ENCODE measurements at regions not wholly inside any gene's neighbourhood (a gene's known extent, or its start where the extent isn't known, plus 50 kb on each side); places are given as distances from the start of the nearest gene placed in this dataset.

GRCh38 chr10:10222304-10222841 lies 795.3 kb upstream of the CELF2 start:
- Histone ChIP-seq H3K4me1 (ENCODE audit: control insufficient read depth in 5 of 5, insufficient read depth in 5 of 5, low read length in 5 of 5) (no peaks in the 10 kb centered on the region), H3K36me3 (ENCODE audit: control insufficient read depth in 5 of 5, insufficient read depth in 5 of 5, low read length in 5 of 5) (no peaks in the 10 kb centered on the region), H3K9me3 (ENCODE audit: control insufficient read depth in 5 of 5, low read length in 5 of 5) (no peaks in the 10 kb centered on the region), H3K4me3 (ENCODE audit: low read depth in 1 of 5, low read length in 5 of 5) (no peak overlapping the region), H3K27me3 (ENCODE audit: control insufficient read depth in 5 of 5, insufficient read depth in 4 of 5, low read length in 5 of 5) (no peaks in the 10 kb centered on the region), H3K27ac (ENCODE audit: low read depth, low read length) (no peak overlapping the region), H3K9ac (ENCODE audit: low read length in 5 of 5) (no peak overlapping the region)

GRCh38 chr10:10223131-10223530 lies 794.5 kb upstream of the CELF2 start:
- H3K9ac ChIP-seq (ENCODE audit: low read length in 5 of 5), result no peak overlapping the region
- H3K36me3 ChIP-seq (ENCODE audit: control insufficient read depth in 5 of 5, insufficient read depth in 5 of 5, low read length in 5 of 5), result no peaks in the 10 kb centered on the region
- no peak overlapping the region for H3K4me3 ChIP-seq (ENCODE audit: low read depth in 1 of 5, low read length in 5 of 5)
- H3K9me3 ChIP-seq (ENCODE audit: control insufficient read depth in 5 of 5, low read length in 5 of 5), result no peaks in the 10 kb centered on the region
- no peaks in the 10 kb centered on the region for H3K4me1 ChIP-seq (ENCODE audit: control insufficient read depth in 5 of 5, insufficient read depth in 5 of 5, low read length in 5 of 5)
- H3K27me3 ChIP-seq (ENCODE audit: control insufficient read depth in 5 of 5, insufficient read depth in 4 of 5, low read length in 5 of 5), result no peaks in the 10 kb centered on the region
- H3K27ac ChIP-seq (ENCODE audit: low read depth, low read length), result no peak overlapping the region

GRCh38 chr10:10225136-10225676 lies 792.5 kb upstream of the CELF2 start:
- no peaks in the 10 kb centered on the region for H3K36me3 ChIP-seq (ENCODE audit: control insufficient read depth in 5 of 5, insufficient read depth in 5 of 5, low read length in 5 of 5)
- H3K4me3 ChIP-seq (ENCODE audit: low read depth in 1 of 5, low read length in 5 of 5), result no peak overlapping the region
- H3K27ac ChIP-seq (ENCODE audit: low read depth, low read length), result no peak overlapping the region
- H3K9ac ChIP-seq (ENCODE audit: low read length in 5 of 5), result no peak overlapping the region
- no peaks in the 10 kb centered on the region for H3K4me1 ChIP-seq (ENCODE audit: control insufficient read depth in 5 of 5, insufficient read depth in 5 of 5, low read length in 5 of 5)
- H3K27me3 ChIP-seq (ENCODE audit: control insufficient read depth in 5 of 5, insufficient read depth in 4 of 5, low read length in 5 of 5), result no peaks in the 10 kb centered on the region
- H3K9me3 ChIP-seq (ENCODE audit: control insufficient read depth in 5 of 5, low read length in 5 of 5), result peaks cover 0 to 4% (median 3%) of the 10 kb centered on the region in 5 donors

DNA sequence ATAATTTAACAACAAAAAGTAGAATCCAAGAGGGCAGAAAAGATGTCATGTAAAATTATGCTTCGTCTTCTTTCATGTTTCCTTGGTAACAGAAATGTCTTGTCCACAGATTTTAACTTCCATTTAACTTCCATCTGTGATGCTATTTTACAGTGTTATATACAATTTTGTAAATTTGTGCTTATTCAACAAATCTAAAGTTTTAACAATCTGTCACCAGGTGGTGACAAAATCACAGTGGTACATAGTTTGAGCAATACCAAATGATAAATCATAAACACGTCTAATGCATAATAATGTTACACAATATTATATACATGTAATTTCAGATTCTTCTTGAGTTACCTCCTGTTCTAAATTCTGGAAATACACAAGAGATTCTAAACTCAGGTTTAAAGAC lies 784.4 kb upstream of the CELF2 start:
- Histone ChIP-seq H3K9ac (ENCODE audit: low read length in 5 of 5) (no peak overlapping the region), H3K4me3 (ENCODE audit: low read depth in 1 of 5, low read length in 5 of 5) (no peak overlapping the region), H3K27me3 (ENCODE audit: control insufficient read depth in 5 of 5, insufficient read depth in 4 of 5, low read length in 5 of 5) (no peaks in the 10 kb centered on the region), H3K36me3 (ENCODE audit: control insufficient read depth in 5 of 5, insufficient read depth in 5 of 5, low read length in 5 of 5) (no peaks in the 10 kb centered on the region), H3K4me1 (ENCODE audit: control insufficient read depth in 5 of 5, insufficient read depth in 5 of 5, low read length in 5 of 5) (no peaks in the 10 kb centered on the region), H3K27ac (ENCODE audit: low read depth, low read length) (no peak overlapping the region), H3K9me3 (ENCODE audit: control insufficient read depth in 5 of 5, low read length in 5 of 5) (peaks cover 0 to 4% (median 3%) of the 10 kb centered on the region in 5 donors)

GRCh38 chr10:10235003-10235402 lies 782.7 kb upstream of the CELF2 start:
- Histone ChIP-seq H3K4me1 (ENCODE audit: control insufficient read depth in 5 of 5, insufficient read depth in 5 of 5, low read length in 5 of 5) (no peaks in the 10 kb centered on the region), H3K27ac (ENCODE audit: low read depth, low read length) (no peak overlapping the region), H3K4me3 (ENCODE audit: low read depth in 1 of 5, low read length in 5 of 5) (no peak overlapping the region), H3K9ac (ENCODE audit: low read length in 5 of 5) (no peak overlapping the region), H3K36me3 (ENCODE audit: control insufficient read depth in 5 of 5, insufficient read depth in 5 of 5, low read length in 5 of 5) (no peaks in the 10 kb centered on the region), H3K27me3 (ENCODE audit: control insufficient read depth in 5 of 5, insufficient read depth in 4 of 5, low read length in 5 of 5) (no peaks in the 10 kb centered on the region), H3K9me3 (ENCODE audit: control insufficient read depth in 5 of 5, low read length in 5 of 5) (no peaks in the 10 kb centered on the region)

DNA sequence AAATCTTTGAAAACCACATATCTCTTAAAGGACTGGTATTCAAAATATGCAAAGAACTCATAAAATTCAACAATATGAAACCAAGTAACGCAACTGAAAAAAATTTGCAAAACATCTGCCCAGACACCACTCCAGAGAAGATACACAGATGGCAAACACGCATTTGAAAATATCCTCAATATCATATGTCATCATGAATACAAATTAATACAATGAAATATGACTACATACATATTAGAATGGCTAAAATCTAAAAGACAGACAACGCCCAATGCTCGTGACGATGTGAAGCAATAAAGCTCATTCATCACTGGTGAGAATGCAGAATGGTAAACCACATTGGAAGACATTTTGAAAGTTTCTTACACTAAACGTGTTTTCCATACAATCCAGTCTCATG lies 770.1 kb upstream of the CELF2 start:
- Histone ChIP-seq H3K9me3 (ENCODE audit: control insufficient read depth in 5 of 5, low read length in 5 of 5) (peaks cover 0 to 7% (median 0%) of the 10 kb centered on the region in 5 donors), H3K36me3 (ENCODE audit: control insufficient read depth in 5 of 5, insufficient read depth in 5 of 5, low read length in 5 of 5) (no peaks in the 10 kb centered on the region), H3K27me3 (ENCODE audit: control insufficient read depth in 5 of 5, insufficient read depth in 4 of 5, low read length in 5 of 5) (no peaks in the 10 kb centered on the region), H3K4me1 (ENCODE audit: control insufficient read depth in 5 of 5, insufficient read depth in 5 of 5, low read length in 5 of 5) (no peaks in the 10 kb centered on the region), H3K4me3 (ENCODE audit: low read depth in 1 of 5, low read length in 5 of 5) (no peak overlapping the region), H3K9ac (ENCODE audit: low read length in 5 of 5) (no peak overlapping the region), H3K27ac (ENCODE audit: low read depth, low read length) (no peak overlapping the region)

- Histone ChIP-seq H3K27me3 (ENCODE audit: control insufficient read depth in 5 of 5, insufficient read depth in 4 of 5, low read length in 5 of 5) (no peaks in the 10 kb centered on the region), H3K4me1 (ENCODE audit: control insufficient read depth in 5 of 5, insufficient read depth in 5 of 5, low read length in 5 of 5) (no peaks in the 10 kb centered on the region), H3K36me3 (ENCODE audit: control insufficient read depth in 5 of 5, insufficient read depth in 5 of 5, low read length in 5 of 5) (no peaks in the 10 kb centered on the region), H3K9me3 (ENCODE audit: control insufficient read depth in 5 of 5, low read length in 5 of 5) (peaks cover 3 to 18% (median 13%) of the 10 kb centered on the region in 5 donors), H3K27ac (ENCODE audit: low read depth, low read length) (no peak overlapping the region), H3K9ac (ENCODE audit: low read length in 5 of 5) (no peak overlapping the region), H3K4me3 (ENCODE audit: low read depth in 1 of 5, low read length in 5 of 5) (peak overlapping the region in 1 of 5 donors; percentile 47)
These were observed 760.8 kb upstream of the CELF2 start for GRCh38 chr10:10256860-10257259.

GRCh38 chr10:10259013-10259412 lies 758.7 kb upstream of the CELF2 start:
- Histone ChIP-seq H3K4me3 (ENCODE audit: low read depth in 1 of 5, low read length in 5 of 5) (peak overlapping the region in 1 of 5 donors; percentile 1), H3K9ac (ENCODE audit: low read length in 5 of 5) (no peak overlapping the region), H3K36me3 (ENCODE audit: control insufficient read depth in 5 of 5, insufficient read depth in 5 of 5, low read length in 5 of 5) (no peaks in the 10 kb centered on the region), H3K27me3 (ENCODE audit: control insufficient read depth in 5 of 5, insufficient read depth in 4 of 5, low read length in 5 of 5) (no peaks in the 10 kb centered on the region), H3K4me1 (ENCODE audit: control insufficient read depth in 5 of 5, insufficient read depth in 5 of 5, low read length in 5 of 5) (no peaks in the 10 kb centered on the region), H3K9me3 (ENCODE audit: control insufficient read depth in 5 of 5, low read length in 5 of 5) (peaks cover 3 to 18% (median 13%) of the 10 kb centered on the region in 5 donors), H3K27ac (ENCODE audit: low read depth, low read length) (no peak overlapping the region)

- Histone ChIP-seq H3K4me3 (ENCODE audit: low read depth in 1 of 5, low read length in 5 of 5) (no peak overlapping the region), H3K4me1 (ENCODE audit: control insufficient read depth in 5 of 5, insufficient read depth in 5 of 5, low read length in 5 of 5) (peaks cover 0 to 25% (median 6%) of the 10 kb centered on the region in 5 donors), H3K27me3 (ENCODE audit: control insufficient read depth in 5 of 5, insufficient read depth in 4 of 5, low read length in 5 of 5) (no peaks in the 10 kb centered on the region), H3K9me3 (ENCODE audit: control insufficient read depth in 5 of 5, low read length in 5 of 5) (no peaks in the 10 kb centered on the region), H3K9ac (ENCODE audit: low read length in 5 of 5) (no peak overlapping the region), H3K36me3 (ENCODE audit: control insufficient read depth in 5 of 5, insufficient read depth in 5 of 5, low read length in 5 of 5) (no peaks in the 10 kb centered on the region), H3K27ac (ENCODE audit: low read depth, low read length) (peak overlapping the region; percentile 38)
These were observed 747.3 kb upstream of the CELF2 start for GRCh38 chr10:10270126-10271050.

GRCh38 chr10:10271639-10272192 lies 746.0 kb upstream of the CELF2 start:
- no peak overlapping the region for H3K27ac ChIP-seq (ENCODE audit: low read depth, low read length)
- no peak overlapping the region for H3K4me3 ChIP-seq (ENCODE audit: low read depth in 1 of 5, low read length in 5 of 5)
- no peaks in the 10 kb centered on the region for H3K36me3 ChIP-seq (ENCODE audit: control insufficient read depth in 5 of 5, insufficient read depth in 5 of 5, low read length in 5 of 5)
- H3K9ac ChIP-seq (ENCODE audit: low read length in 5 of 5), result no peak overlapping the region
- H3K4me1 ChIP-seq (ENCODE audit: control insufficient read depth in 5 of 5, insufficient read depth in 5 of 5, low read length in 5 of 5), result peaks cover 0 to 25% (median 6%) of the 10 kb centered on the region in 5 donors
- no peaks in the 10 kb centered on the region for H3K27me3 ChIP-seq (ENCODE audit: control insufficient read depth in 5 of 5, insufficient read depth in 4 of 5, low read length in 5 of 5)
- no peaks in the 10 kb centered on the region for H3K9me3 ChIP-seq (ENCODE audit: control insufficient read depth in 5 of 5, low read length in 5 of 5)
